HEK293 (cell line): ENCODE measurements at regions not wholly inside any gene's neighbourhood (a gene's known extent, or its start where the extent isn't known, plus 50 kb on each side); places are given as distances from the start of the nearest gene placed in this dataset.

Experiments
- CTCF ChIA-PET: fragments of 350-600 bp; formaldehyde crosslinking; extraction: SDS; loops from one replicate; lab custom pipeline; 2021; ENCODE audit warnings: antibody characterized with exemption; lab: Yijun Ruan, JAX
- POLR2A ChIA-PET: fragments of 300-600 bp; formaldehyde crosslinking; extraction: SDS; loops from one replicate; lab custom pipeline; 2020; ENCODE audit warnings: antibody characterized with exemption, inconsistent platforms; lab: Yijun Ruan, JAX
- H3K27ac ChIP-seq: fragments of 200-500 bp; sonication (Bioruptor generic); 2 replicates; pipeline ENCODE4 v1.5.1; 2014; ENCODE audit warnings: low read depth, low read length, control low read depth, inconsistent platforms; ENCODE audit errors: extremely low read depth
- H3K36me3 ChIP-seq, 2 experiments: fragments of 200-500 bp in 1 of 2; sonication (Bioruptor generic) in 1 of 2; 1 replicate in 1 of 2; 2 replicates in 1 of 2; pipeline ENCODE4 v1.5.1; 2014 to 2017; ENCODE audit warnings: inconsistent platforms in 2 of 2, low read length in 2 of 2; ENCODE audit not compliant: control insufficient read depth in 2 of 2, insufficient read depth in 1 of 2
- H3K4me1 ChIP-seq: fragments of 200-500 bp; sonication (Bioruptor generic); 2 replicates; pipeline ENCODE4 v1.5.1; 2014; ENCODE audit warnings: mild to moderate bottlenecking, low read length, inconsistent platforms; ENCODE audit not compliant: control insufficient read depth, insufficient read depth
- H3K4me3 ChIP-seq: 2 replicates; pipeline ENCODE4 v1.5.1; 2011; ENCODE audit warnings: low read depth, mild to moderate bottlenecking, control low read depth, low read length, moderate library complexity
- H3K9me3 ChIP-seq: fragments of 200-500 bp; sonication (Bioruptor generic); 2 replicates; pipeline ENCODE4 v1.5.1; 2014; ENCODE audit warnings: low read depth, low read length, inconsistent platforms; ENCODE audit not compliant: control insufficient read depth, insufficient read depth
- REPIN1 ChIP-seq: fragments of 450-650 bp; formaldehyde crosslinking; IDR thresholded peaks from 2 replicates; pipeline ENCODE4 v1.5.1; 2017; ENCODE audit warnings: missing biosample characterization, missing genetic modification characterization, low read depth
- SETDB1 ChIP-seq: IDR thresholded peaks from one replicate; pipeline ENCODE4 v1.6.1; 2017; ENCODE audit warnings: mild to moderate bottlenecking, low read length, moderate library complexity, mixed read lengths; ENCODE audit not compliant: insufficient read length
- TCF7L2 ChIP-seq: IDR thresholded peaks from 2 replicates; pipeline ENCODE4 v1.6.1; 2011; ENCODE audit warnings: low read depth, mild to moderate bottlenecking, inconsistent platforms, low read length, moderate library complexity, borderline replicate concordance
- ZEB2 ChIP-seq: fragments of 450-650 bp; formaldehyde crosslinking; IDR thresholded peaks from 2 replicates; pipeline ENCODE4 v1.5.1; 2016; ENCODE audit warnings: missing biosample characterization, missing genetic modification characterization
- ZNF221 ChIP-seq: fragments of 450-650 bp; formaldehyde crosslinking; IDR thresholded peaks from 2 replicates; pipeline ENCODE4 v1.5.1; 2017; ENCODE audit warnings: missing biosample characterization, missing genetic modification characterization, borderline replicate concordance
- ZNF280D ChIP-seq: fragments of 450-650 bp; formaldehyde crosslinking; IDR thresholded peaks from 2 replicates; pipeline ENCODE4 v1.5.1; 2016; ENCODE audit warnings: missing biosample characterization, missing genetic modification characterization
- ZNF416 ChIP-seq: fragments of 450-650 bp; formaldehyde crosslinking; IDR thresholded peaks from 2 replicates; pipeline ENCODE4 v1.5.1; 2016; ENCODE audit warnings: missing biosample characterization, missing genetic modification characterization
- ZNF580 ChIP-seq: fragments of 450-650 bp; formaldehyde crosslinking; IDR thresholded peaks from 2 replicates; pipeline ENCODE4 v1.5.1; 2016; ENCODE audit warnings: missing biosample characterization, missing genetic modification characterization
- ZNF624 ChIP-seq: fragments of 450-650 bp; formaldehyde crosslinking; IDR thresholded peaks from 2 replicates; pipeline ENCODE4 v1.5.1; 2017; ENCODE audit warnings: missing biosample characterization, missing genetic modification characterization
- ZNF639 ChIP-seq: fragments of 450-650 bp; formaldehyde crosslinking; IDR thresholded peaks from 2 replicates; pipeline ENCODE4 v1.5.1; 2016; ENCODE audit warnings: missing biosample characterization, missing genetic modification characterization

GRCh38 chr18:22650247-22650646, 232.5 kb upstream of the CTAGE1 start:
- CTCF ChIA-PET: interaction anchor here (0.7 kb wide), 1 partner anchor 232 kb away, joined by 3 read pairs; no protein-coding TSS in a partner anchor
- Histone ChIP-seq H3K4me3 (no peak overlapping the region), H3K9me3 (no peaks in the 10 kb centered on the region), H3K36me3 (no peaks in the 10 kb centered on the region), H3K27ac (no peak overlapping the region)
- POLR2A ChIA-PET: no interaction called here
- TF ChIP-seq ZNF624 (tag by site-specific recombination) (no peak), ZNF221 (tag by site-specific recombination) (no peak), ZNF639 (tag by site-specific recombination) (no peak), TCF7L2 (no peak)
- TF ChIP-seq, all 188 proteins: peak for 0
- no peaks in the 10 kb centered on the region for H3K4me1 ChIP-seq

GRCh38 chr18:22657619-22658018, 239.9 kb upstream of the CTAGE1 start:
- POLR2A ChIA-PET: no interaction called here
- TF ChIP-seq SETDB1 (peak; percentile 67), REPIN1 (tag by site-specific recombination) (no peak)
- Histone ChIP-seq H3K4me3 (no peak overlapping the region), H3K36me3 (no peaks in the 10 kb centered on the region), H3K27ac (no peak overlapping the region), H3K9me3 (no peaks in the 10 kb centered on the region), H3K4me1 (no peaks in the 10 kb centered on the region)
- CTCF ChIA-PET: interaction anchor here (0.6 kb wide), 1 partner anchor 45 kb away, joined by 3 read pairs; no protein-coding TSS in a partner anchor

- H3K36me3 ChIP-seq: no peaks in the 10 kb centered on the region
- POLR2A ChIA-PET: no interaction called here
- H3K9me3 ChIP-seq: no peaks in the 10 kb centered on the region; the same call in 1 of the 2 replicates
- CTCF ChIA-PET: interaction anchor here (0.6 kb wide), 1 partner anchor 45 kb away, joined by 3 read pairs; no protein-coding TSS in a partner anchor
- peak; percentile 6 for TF ChIP-seq SETDB1
- no peak for TF ChIP-seq ZNF580 (tag by site-specific recombination)
- TF ChIP-seq, all 188 proteins: peak for 1
- H3K4me1 ChIP-seq: no peaks in the 10 kb centered on the region
- H3K27ac ChIP-seq: no peak overlapping the region
- H3K4me3 ChIP-seq: no peak overlapping the region
These were observed 240.6 kb upstream of the CTAGE1 start for GRCh38 chr18:22658318-22658717.

- H3K27ac ChIP-seq: no peak overlapping the region
These were observed 245.7 kb upstream of the CTAGE1 start for GRCh38 chr18:22663378-22663777.

More at GRCh38 chr18:22663378-22663777, 245.7 kb upstream of the CTAGE1 start:
- ChIA-PET CTCF (no interaction called here), POLR2A (no interaction called here)
- TF ChIP-seq ZEB2 (tag by site-specific recombination) (no peak), ZNF280D (peak; percentile 76; the same call in 1 of the 2 replicates), ZNF416 (tag by site-specific recombination) (no peak)
- TF ChIP-seq, all 188 proteins: peak for 1
- Histone ChIP-seq H3K36me3 (no peaks in the 10 kb centered on the region), H3K4me3 (no peak overlapping the region), H3K9me3 (no peaks in the 10 kb centered on the region; the same call in 1 of the 2 replicates), H3K4me1 (no peaks in the 10 kb centered on the region)
